ENCODE measurements at regions not wholly inside any gene's neighbourhood (a gene's known extent, or its start where the extent isn't known, plus 50 kb on each side); places are given as distances from the start of the nearest gene placed in this dataset.

DNA sequence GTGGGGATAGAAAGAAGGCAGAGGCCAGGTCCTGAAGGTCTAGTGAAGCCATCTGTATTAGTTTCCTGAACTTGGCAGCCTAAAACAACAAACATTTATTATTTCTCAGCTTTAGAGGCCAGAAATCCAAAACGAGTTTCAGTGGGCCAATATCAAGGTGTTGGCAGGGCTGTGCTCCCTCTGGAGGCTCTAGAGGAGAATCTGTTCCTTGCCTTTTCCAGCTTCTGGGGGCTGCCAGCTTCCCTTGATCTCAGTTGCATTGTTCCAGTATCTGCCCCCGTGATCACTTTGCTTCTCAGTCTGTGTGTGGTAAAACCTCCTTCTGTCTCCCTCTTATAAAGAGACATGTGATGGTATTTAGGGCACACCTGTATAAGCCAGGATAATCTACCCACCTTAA lies 82.4 kb downstream of the MAFB start:
- DNase-seq (ENCODE audit: low read depth): no peak
- in situ Hi-C loops (cut with HindIII; ENCODE audit: low sequenced_read_pairs): no loop called here
- TF ChIP-seq, protein P1, sequence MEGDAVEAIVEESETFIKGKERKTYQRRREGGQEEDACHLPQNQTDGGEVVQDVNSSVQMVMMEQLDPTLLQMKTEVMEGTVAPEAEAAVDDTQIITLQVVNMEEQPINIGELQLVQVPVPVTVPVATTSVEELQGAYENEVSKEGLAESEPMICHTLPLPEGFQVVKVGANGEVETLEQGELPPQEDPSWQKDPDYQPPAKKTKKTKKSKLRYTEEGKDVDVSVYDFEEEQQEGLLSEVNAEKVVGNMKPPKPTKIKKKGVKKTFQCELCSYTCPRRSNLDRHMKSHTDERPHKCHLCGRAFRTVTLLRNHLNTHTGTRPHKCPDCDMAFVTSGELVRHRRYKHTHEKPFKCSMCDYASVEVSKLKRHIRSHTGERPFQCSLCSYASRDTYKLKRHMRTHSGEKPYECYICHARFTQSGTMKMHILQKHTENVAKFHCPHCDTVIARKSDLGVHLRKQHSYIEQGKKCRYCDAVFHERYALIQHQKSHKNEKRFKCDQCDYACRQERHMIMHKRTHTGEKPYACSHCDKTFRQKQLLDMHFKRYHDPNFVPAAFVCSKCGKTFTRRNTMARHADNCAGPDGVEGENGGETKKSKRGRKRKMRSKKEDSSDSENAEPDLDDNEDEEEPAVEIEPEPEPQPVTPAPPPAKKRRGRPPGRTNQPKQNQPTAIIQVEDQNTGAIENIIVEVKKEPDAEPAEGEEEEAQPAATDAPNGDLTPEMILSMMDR (IDR thresholded peaks at IDR 0.05; ENCODE audit: low read depth, low read length, missing control alignments): peak; percentile 32
- H3K4me3 ChIP-seq (ENCODE audit: low read depth, low read length): no peak overlapping the region

DNA sequence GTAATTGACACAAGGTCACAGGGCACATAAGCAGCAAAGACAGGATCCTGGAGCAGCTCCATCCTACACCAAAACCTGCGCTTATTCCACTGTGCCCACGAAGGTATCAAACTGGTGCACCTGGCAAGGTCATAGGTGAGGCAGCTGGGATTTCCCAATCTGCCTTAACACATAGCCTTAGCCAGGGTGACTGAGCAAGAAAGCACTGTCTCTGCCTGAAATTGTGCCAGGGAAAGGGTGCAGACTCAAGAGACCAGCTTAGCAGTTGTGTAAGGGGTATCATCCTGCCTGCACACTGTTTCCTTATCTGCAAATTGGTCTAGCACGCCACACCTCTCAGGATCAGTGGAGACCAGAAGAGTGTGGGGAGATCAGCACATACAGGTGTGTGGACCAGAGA lies 82.8 kb downstream of the MAFB start:
- DNase-seq (ENCODE audit: low read depth): no peak
- H3K4me3 ChIP-seq (ENCODE audit: low read depth, low read length): no peak overlapping the region
- TF ChIP-seq, protein P1 (IDR thresholded peaks at IDR 0.05; ENCODE audit: low read depth, low read length, missing control alignments): no peak
- in situ Hi-C loops (cut with HindIII; ENCODE audit: low sequenced_read_pairs): no loop called here

- H3K4me3 ChIP-seq (ENCODE audit: low read depth, low read length): no peak overlapping the region
- in situ Hi-C loops (cut with HindIII; ENCODE audit: low sequenced_read_pairs): no loop called here
- TF ChIP-seq, protein P1 (IDR thresholded peaks at IDR 0.05; ENCODE audit: low read depth, low read length, missing control alignments): no peak
- DNase-seq (ENCODE audit: low read depth): no peak
These were observed 84.6 kb downstream of the MAFB start for GRCh38 chr20:40604416-40604815.

DNA sequence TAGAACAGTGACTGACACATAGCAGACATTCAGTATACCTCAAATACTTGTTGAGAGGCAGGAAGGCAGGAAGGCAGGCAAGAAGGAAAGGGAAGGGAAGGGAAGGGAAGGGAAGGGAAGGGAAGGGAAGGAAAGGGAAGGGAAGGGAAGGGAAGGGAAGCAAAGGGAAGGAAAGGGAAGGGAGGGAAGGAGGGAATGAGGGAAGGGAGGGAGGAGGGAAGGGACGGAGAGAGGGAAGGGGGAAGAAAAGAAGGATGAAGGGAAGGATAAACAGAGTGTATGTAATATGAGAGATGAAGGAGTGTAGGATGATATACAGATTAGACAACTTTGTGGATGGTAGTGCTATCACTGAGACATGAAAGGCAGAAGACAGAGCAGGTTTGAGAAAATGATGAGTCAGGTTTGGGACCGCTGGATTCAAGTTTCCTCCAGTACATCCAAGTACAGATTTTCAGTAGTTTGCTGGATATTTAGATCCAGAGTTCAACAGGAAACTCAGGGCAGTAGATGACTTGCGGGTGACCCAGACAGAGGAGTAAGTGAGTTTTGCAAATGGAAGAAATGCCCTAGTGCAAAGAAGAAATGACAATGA lies 85.9 kb downstream of the MAFB start:
- DNase-seq (ENCODE audit: low read depth): no peak
- in situ Hi-C loops (cut with HindIII; ENCODE audit: low sequenced_read_pairs): no loop called here
- TF ChIP-seq, protein P1 (IDR thresholded peaks at IDR 0.05; ENCODE audit: low read depth, low read length, missing control alignments): no peak
- no peak overlapping the region for H3K4me3 ChIP-seq (ENCODE audit: low read depth, low read length)

- TF ChIP-seq, protein P1 (IDR thresholded peaks at IDR 0.05; ENCODE audit: low read depth, low read length, missing control alignments): no peak
- in situ Hi-C loops (cut with HindIII; ENCODE audit: low sequenced_read_pairs): no loop called here
- no peak overlapping the region for H3K4me3 ChIP-seq (ENCODE audit: low read depth, low read length)
- DNase-seq (ENCODE audit: low read depth): no peak
These were observed 86.7 kb downstream of the MAFB start for GRCh38 chr20:40602381-40602780.

DNA sequence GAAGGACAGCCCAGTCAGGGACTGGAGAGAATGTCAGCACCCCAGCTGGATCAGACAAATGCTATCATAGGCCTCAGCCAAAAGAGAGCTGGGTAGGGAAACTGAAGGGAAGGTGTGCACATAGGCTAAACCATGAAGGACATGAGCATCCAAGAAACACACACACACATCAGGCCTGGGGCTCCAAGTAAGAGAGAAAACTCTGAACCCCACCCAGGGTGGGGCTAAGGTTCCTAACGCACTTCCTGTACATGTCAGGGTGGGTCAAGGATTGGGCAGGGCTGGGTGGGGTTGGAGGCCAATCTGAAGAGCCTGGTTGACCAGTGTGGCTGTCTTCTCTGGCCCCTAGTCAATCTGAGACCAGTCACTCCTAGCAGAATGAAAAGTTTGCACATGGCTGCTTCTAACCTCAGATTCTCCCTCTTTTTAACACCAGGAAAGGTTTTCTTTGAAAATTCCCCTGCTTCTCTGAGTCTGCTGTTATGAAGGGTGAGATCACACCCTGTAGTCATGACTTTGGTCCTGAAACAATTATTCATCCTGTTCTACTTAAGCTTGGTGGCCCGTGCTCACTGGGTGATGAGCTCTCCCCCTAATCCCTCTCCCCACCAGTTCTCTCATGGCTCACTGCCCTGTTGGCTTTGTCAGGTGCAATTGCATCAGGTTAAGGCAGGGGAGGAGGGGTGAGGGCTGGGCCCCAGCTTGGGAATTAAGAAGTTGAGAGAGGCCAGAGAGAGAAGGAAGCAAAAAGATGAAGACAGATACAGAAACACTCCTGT lies 88.4 kb downstream of the MAFB start:
- in situ Hi-C loops (cut with HindIII; ENCODE audit: low sequenced_read_pairs): no loop called here
- DNase-seq (ENCODE audit: low read depth): no peak
- no peak overlapping the region for H3K4me3 ChIP-seq (ENCODE audit: low read depth, low read length)
- TF ChIP-seq, protein P1 (IDR thresholded peaks at IDR 0.05; ENCODE audit: low read depth, low read length, missing control alignments): no peak
